ENCODE measurements at regions not wholly inside any gene's neighbourhood (a gene's known extent, or its start where the extent isn't known, plus 50 kb on each side); places are given as distances from the start of the nearest gene placed in this dataset.

- peaks cover 13% of the 10 kb centered on the region for H3K4me1 ChIP-seq
- no peaks in the 10 kb centered on the region for H3K27me3 ChIP-seq
- no peak overlapping the region for H2AFZ ChIP-seq (replicated peaks)
- no peaks in the 10 kb centered on the region for H3K9me3 Mint-ChIP-seq
- peak; percentile 15 for DNase-seq (ENCODE audit: low spot score)
- H3K4me2 ChIP-seq, result peak overlapping the region; percentile 42
- no peaks in the 10 kb centered on the region for H3K36me3 Mint-ChIP-seq
- no peaks in the 10 kb centered on the region for H3K9me3 ChIP-seq (ENCODE audit: low read depth)
- TF ChIP-seq CTCF (IDR thresholded peaks at IDR 0.05) (no peak), EZH2 (IDR thresholded peaks at IDR 0.05) (no peak), EZH2phosphoT487 (IDR thresholded peaks at IDR 0.05) (no peak)
- H3F3A ChIP-seq (ENCODE audit: low read depth), result no peaks in the 10 kb centered on the region
- peaks cover 3% of the 10 kb centered on the region for H3K27me3 Mint-ChIP-seq (ENCODE audit: insufficient read depth, low read depth)
- no peaks in the 10 kb centered on the region for H4K20me1 ChIP-seq (ENCODE audit: low read depth)
- no peak overlapping the region for H3K27ac ChIP-seq
- H3K9ac ChIP-seq, result no peak overlapping the region
- no peaks in the 10 kb centered on the region for H3K36me3 ChIP-seq
- H3K27ac Mint-ChIP-seq, result no peak overlapping the region
- no peaks in the 10 kb centered on the region for H3K79me2 ChIP-seq (ENCODE audit: low read depth)
- H3K4me1 Mint-ChIP-seq, result peaks cover 15% of the 10 kb centered on the region
- no peak overlapping the region for H3K4me3 Mint-ChIP-seq
- H3K4me3 ChIP-seq, result no peak overlapping the region
Measured at GRCh38 chr1:58123051-58123450, 423.5 kb downstream of the OMA1 start.

DNA sequence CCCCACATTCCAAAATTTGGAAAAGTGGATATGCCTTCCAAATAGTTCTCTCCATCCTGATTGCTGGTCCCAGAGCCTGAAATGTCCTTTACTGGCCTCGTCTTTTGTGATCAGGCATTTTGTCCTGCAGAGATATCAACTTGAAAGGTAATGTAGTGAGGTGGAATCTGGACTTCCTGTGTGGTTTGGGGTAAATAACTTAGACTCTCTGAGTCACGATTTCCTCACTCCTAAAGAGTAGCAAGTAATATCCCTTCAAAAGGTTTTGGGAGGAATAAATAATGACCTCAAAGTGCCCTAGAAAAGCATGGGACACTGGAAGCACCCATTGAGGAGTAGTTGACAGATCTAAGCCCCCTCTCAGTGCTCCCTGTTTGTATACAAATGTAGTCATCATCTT, 426.6 kb downstream of the OMA1 start:
- no peak for TF ChIP-seq CTCF (IDR thresholded peaks at IDR 0.05)
- no peak for TF ChIP-seq EZH2 (IDR thresholded peaks at IDR 0.05)
- no peak for TF ChIP-seq EZH2phosphoT487 (IDR thresholded peaks at IDR 0.05)
- H3K36me3 ChIP-seq, result no peaks in the 10 kb centered on the region
- Mint-ChIP-seq H3K9me3 (peaks cover 6% of the 10 kb centered on the region), H3K36me3 (peaks cover 3% of the 10 kb centered on the region), H3K27ac (no peak overlapping the region), H3K27me3 (ENCODE audit: insufficient read depth, low read depth) (peaks cover 3% of the 10 kb centered on the region), H3K4me3 (no peak overlapping the region), H3K4me1 (peaks cover 15% of the 10 kb centered on the region)
- no peaks in the 10 kb centered on the region for H3K79me2 ChIP-seq (ENCODE audit: low read depth)
- H3F3A ChIP-seq (ENCODE audit: low read depth), result no peaks in the 10 kb centered on the region
- no peak overlapping the region for H3K4me3 ChIP-seq
- peaks cover 13% of the 10 kb centered on the region for H3K4me1 ChIP-seq
- H3K4me2 ChIP-seq, result no peak overlapping the region
- H3K9ac ChIP-seq, result no peak overlapping the region
- no peak overlapping the region for H2AFZ ChIP-seq (replicated peaks)
- no peaks in the 10 kb centered on the region for H4K20me1 ChIP-seq (ENCODE audit: low read depth)
- H3K9me3 ChIP-seq (ENCODE audit: low read depth), result no peaks in the 10 kb centered on the region
- DNase-seq (ENCODE audit: low spot score), result no peak
- H3K27ac ChIP-seq, result no peak overlapping the region
- H3K27me3 ChIP-seq, result no peaks in the 10 kb centered on the region

GRCh38 chr1:58116284-58116683, 430.2 kb downstream of the OMA1 start:
- Mint-ChIP-seq H3K4me1 (no peaks in the 10 kb centered on the region), H3K4me3 (no peak overlapping the region), H3K27ac (no peak overlapping the region), H3K36me3 (peaks cover 12% of the 10 kb centered on the region), H3K27me3 (ENCODE audit: insufficient read depth, low read depth) (peaks cover 3% of the 10 kb centered on the region), H3K9me3 (peaks cover 14% of the 10 kb centered on the region)
- Histone ChIP-seq H3F3A (ENCODE audit: low read depth) (no peaks in the 10 kb centered on the region), H3K9ac (no peak overlapping the region), H3K27me3 (no peaks in the 10 kb centered on the region), H3K36me3 (no peaks in the 10 kb centered on the region), H3K27ac (no peak overlapping the region), H3K79me2 (ENCODE audit: low read depth) (no peaks in the 10 kb centered on the region), H3K4me2 (no peak overlapping the region), H3K4me3 (no peak overlapping the region), H4K20me1 (ENCODE audit: low read depth) (no peaks in the 10 kb centered on the region), H3K4me1 (no peaks in the 10 kb centered on the region), H3K9me3 (ENCODE audit: low read depth) (no peaks in the 10 kb centered on the region), H2AFZ (replicated peaks) (no peak overlapping the region)
- TF ChIP-seq EZH2phosphoT487 (IDR thresholded peaks at IDR 0.05), result no peak
- TF ChIP-seq EZH2 (IDR thresholded peaks at IDR 0.05), result no peak
- TF ChIP-seq CTCF (IDR thresholded peaks at IDR 0.05), result no peak
- no peak for DNase-seq (ENCODE audit: low spot score)

Measured in neural progenitor cell (in vitro differentiated cells).